Thoracic aorta (tissue), 2 donors: ENCODE measurements at regions not wholly inside any gene's neighbourhood (a gene's known extent, or its start where the extent isn't known, plus 50 kb on each side); places are given as distances from the start of the nearest gene placed in this dataset.

ENCODE experiments used
- ATAC-seq: fragments of 150-250 bp; one replicate; pipeline ENCODE4 v1.8.0; 2017; ENCODE audit warnings: low read depth; ENCODE audit not compliant: insufficient number of reproducible peaks, low FRiP score
- DNase-seq: peaks from one replicate; pipeline ENCODE4 v3.0.0-alpha.2; 2020; ENCODE audit warnings: low spot score
- H3K27ac ChIP-seq, 2 donors: fragments of 200-600 bp; sonication (generic); 1 replicate in 1 of 2; 2 replicates in 1 of 2; pipeline ENCODE4 v1.5.1; 2016; ENCODE audit warnings: mild to moderate bottlenecking in 2 of 2, moderate library complexity in 2 of 2
- H3K27me3 ChIP-seq: fragments of 200-600 bp; sonication (generic); replicated peaks from 2 replicates; pipeline ENCODE4 v1.6.0; 2016; ENCODE audit warnings: mild to moderate bottlenecking; ENCODE audit not compliant: insufficient read depth
- H3K36me3 ChIP-seq: fragments of 200-600 bp; sonication (generic); one replicate; pipeline ENCODE4 v1.5.1; 2016
- H3K4me1 ChIP-seq, 2 donors: fragments of 200-600 bp; sonication (generic); 1 replicate in 1 of 2; 2 replicates in 1 of 2; pipeline versions ENCODE4 v1.5.1 to v1.6.0; 2016; ENCODE audit warnings: low read depth in 2 of 2, mild to moderate bottlenecking in 1 of 2; ENCODE audit not compliant: control insufficient read depth in 1 of 2
- H3K4me3 ChIP-seq: fragments of 200-600 bp; sonication (generic); 2 replicates; pipeline ENCODE4 v1.5.1; 2016; ENCODE audit warnings: mild to moderate bottlenecking
- H3K9me3 ChIP-seq: fragments of 200-600 bp; sonication (generic); 2 replicates; pipeline ENCODE4 v1.5.1; 2016
- CTCF ChIP-seq: fragments of 200-600 bp; sonication (generic); IDR thresholded peaks from one replicate; pipeline ENCODE4 v1.5.1; 2019; ENCODE audit warnings: antibody characterized with exemption

DNA sequence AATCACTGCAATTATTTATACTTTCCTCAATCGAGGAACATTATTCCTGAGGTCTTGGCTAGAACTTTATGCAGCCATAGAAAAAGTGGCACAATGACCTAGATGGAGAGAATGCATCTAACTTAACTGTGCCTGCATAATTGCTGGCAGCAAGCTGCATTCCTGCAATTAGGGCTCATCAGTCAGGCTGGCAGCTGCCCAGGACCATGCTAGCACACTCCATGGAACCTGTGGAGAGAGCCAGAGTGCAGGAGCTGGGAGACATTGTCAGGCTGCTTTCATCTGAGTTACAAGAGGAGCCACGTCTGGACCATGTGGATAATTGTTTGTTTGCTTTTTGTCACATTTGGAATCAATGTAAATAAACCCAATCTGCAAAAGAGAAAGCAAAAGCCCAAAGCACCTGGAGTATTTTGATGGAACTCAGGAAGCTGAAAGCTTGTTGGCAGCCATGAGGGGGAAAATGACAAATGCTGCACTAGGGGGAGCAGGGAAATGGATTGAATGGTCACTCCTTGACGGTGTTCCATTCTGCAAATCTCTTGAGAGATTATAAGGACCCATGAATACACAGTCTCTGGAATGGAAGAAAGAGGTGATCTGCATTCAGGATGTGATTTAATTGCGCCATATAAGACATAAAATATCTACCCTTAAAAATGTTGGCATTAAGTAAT lies 839.9 kb downstream of the MAT2B start:
- no peak overlapping the region for H3K4me3 ChIP-seq
- TF ChIP-seq CTCF = no peak
- DNase-seq = no peak
- no peaks in the 10 kb centered on the region for H3K4me1 ChIP-seq
- no peaks in the 10 kb centered on the region for H3K36me3 ChIP-seq
- no peak overlapping the region for H3K27ac ChIP-seq
- no peaks in the 10 kb centered on the region for H3K9me3 ChIP-seq
- no peak for ATAC-seq
- no peaks in the 10 kb centered on the region for H3K27me3 ChIP-seq

GRCh38 chr5:164345853-164346252 lies 840.4 kb downstream of the MAT2B start:
- H3K9me3 ChIP-seq = no peaks in the 10 kb centered on the region
- H3K27ac ChIP-seq = no peak overlapping the region
- H3K4me3 ChIP-seq = no peak overlapping the region
- ATAC-seq (no peak), DNase-seq (no peak)
- no peaks in the 10 kb centered on the region for H3K4me1 ChIP-seq
- TF ChIP-seq CTCF = no peak
- no peaks in the 10 kb centered on the region for H3K36me3 ChIP-seq
- H3K27me3 ChIP-seq = no peaks in the 10 kb centered on the region

GRCh38 chr5:164346785-164347630 lies 841.6 kb downstream of the MAT2B start:
- Histone ChIP-seq H3K4me1 (no peaks in the 10 kb centered on the region), H3K4me3 (no peak overlapping the region), H3K36me3 (no peaks in the 10 kb centered on the region), H3K27ac (no peak overlapping the region), H3K9me3 (no peaks in the 10 kb centered on the region), H3K27me3 (no peaks in the 10 kb centered on the region)
- ATAC-seq (no peak), DNase-seq (no peak)
- no peak for TF ChIP-seq CTCF

DNA sequence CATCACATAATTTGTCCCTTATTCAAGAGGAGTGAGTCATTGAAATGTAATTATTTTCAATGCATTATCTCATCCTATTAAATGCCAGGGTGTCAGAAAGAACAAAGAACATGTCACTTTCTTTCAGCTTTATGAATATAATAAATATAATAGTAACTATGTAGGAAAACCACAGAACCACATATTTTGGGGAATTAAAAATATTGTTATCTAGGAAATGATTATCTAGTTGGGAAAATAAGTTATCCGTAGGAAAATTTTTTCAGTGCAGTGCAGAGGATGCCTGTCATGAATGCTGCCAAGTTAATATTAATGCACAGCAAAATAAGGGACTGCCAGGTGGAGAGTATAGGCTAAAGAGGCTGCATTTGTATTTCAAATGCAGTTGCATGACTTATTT lies 844.8 kb downstream of the MAT2B start:
- Histone ChIP-seq H3K4me3 (no peak overlapping the region), H3K36me3 (no peaks in the 10 kb centered on the region), H3K4me1 (no peaks in the 10 kb centered on the region), H3K27me3 (no peaks in the 10 kb centered on the region), H3K9me3 (no peaks in the 10 kb centered on the region), H3K27ac (no peak overlapping the region)
- TF ChIP-seq CTCF = no peak
- DNase-seq (no peak), ATAC-seq (no peak)

- DNase-seq (no peak), ATAC-seq (no peak)
- Histone ChIP-seq H3K4me1 (no peaks in the 10 kb centered on the region), H3K9me3 (no peaks in the 10 kb centered on the region), H3K36me3 (no peaks in the 10 kb centered on the region), H3K27ac (no peak overlapping the region), H3K27me3 (no peaks in the 10 kb centered on the region), H3K4me3 (no peak overlapping the region)
- TF ChIP-seq CTCF = no peak
These were observed 845.9 kb downstream of the MAT2B start for GRCh38 chr5:164351245-164351834.
